ENCODE measurements at regions not wholly inside any gene's neighbourhood (a gene's known extent, or its start where the extent isn't known, plus 50 kb on each side); places are given as distances from the start of the nearest gene placed in this dataset.

DNA sequence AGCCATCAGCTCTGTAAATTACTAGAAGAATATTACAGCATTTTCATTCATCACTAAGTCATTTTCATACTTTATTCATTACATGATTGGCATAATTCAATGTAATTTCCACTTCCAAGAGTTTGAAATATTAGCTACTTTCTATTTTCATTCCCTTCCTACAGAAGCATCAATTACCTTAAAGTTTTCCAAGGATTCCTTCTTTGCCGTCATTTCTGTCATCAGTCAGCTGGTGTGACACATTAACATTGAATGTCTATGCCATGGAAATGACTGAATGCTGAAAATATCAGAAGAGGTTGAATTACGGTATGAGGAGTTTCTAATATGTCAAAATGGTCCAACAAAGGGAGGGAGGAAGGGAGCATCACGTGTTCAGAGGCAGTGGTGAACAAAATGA is 718.2 kb upstream of the GRM7 start:
- intact Hi-C loops (cut with DNase I), result no loop called here
- no peaks in the 10 kb centered on the region for H3K9me3 ChIP-seq
- TF ChIP-seq CTCF (IDR thresholded peaks at IDR 0.05), result no peak
- no peak overlapping the region for H3K4me3 ChIP-seq
- H3K27ac ChIP-seq, result no peak overlapping the region
- H3K36me3 ChIP-seq, result no peaks in the 10 kb centered on the region
- 79 to 82% methylated on average over 3 of the region's 3 CpGs for WGBS, 2 donors
- H3K27me3 ChIP-seq, result no peaks in the 10 kb centered on the region
- no peak for DNase-seq
- H3K4me1 ChIP-seq, result no peaks in the 10 kb centered on the region

GRCh38 chr3:6147883-6148282 is 713.0 kb upstream of the GRM7 start:
- TF ChIP-seq EP300 (IDR thresholded peaks at IDR 0.05) (no peak), POLR2AphosphoS5 (IDR thresholded peaks at IDR 0.05) (no peak), CTCF (IDR thresholded peaks at IDR 0.05) (no peak), POLR2A (IDR thresholded peaks at IDR 0.05) (no peak)
- WGBS, 2 donors, result 93% methylated on average over 6 of the region's 6 CpGs

GRCh38 chr3:6155650-6156338 is 705.1 kb upstream of the GRM7 start:
- intact Hi-C loops (cut with DNase I), result no loop called here
- Histone ChIP-seq H3K27ac (no peak overlapping the region), H3K4me3 (no peak overlapping the region), H3K36me3 (no peaks in the 10 kb centered on the region), H3K27me3 (no peaks in the 10 kb centered on the region), H3K9me3 (no peaks in the 10 kb centered on the region), H3K4me1 (no peaks in the 10 kb centered on the region)
- WGBS, 2 donors, result 74 to 81% methylated on average over 4 of the region's 4 CpGs
- TF ChIP-seq CTCF (IDR thresholded peaks at IDR 0.05) (no peak), POLR2A (IDR thresholded peaks at IDR 0.05) (no peak), EP300 (IDR thresholded peaks at IDR 0.05) (no peak), POLR2AphosphoS5 (IDR thresholded peaks at IDR 0.05) (no peak)
- DNase-seq, result no peak

More at GRCh38 chr3:6147883-6148282, 713.0 kb upstream of the GRM7 start:
- no peak for DNase-seq
- intact Hi-C loops (cut with DNase I), result no loop called here
- H3K27ac ChIP-seq, result no peak overlapping the region
- no peak overlapping the region for H3K4me3 ChIP-seq
- no peaks in the 10 kb centered on the region for H3K36me3 ChIP-seq
- H3K4me1 ChIP-seq, result no peaks in the 10 kb centered on the region
- no peaks in the 10 kb centered on the region for H3K9me3 ChIP-seq
- H3K27me3 ChIP-seq, result no peaks in the 10 kb centered on the region

- Histone ChIP-seq H3K27ac (no peak overlapping the region), H3K4me3 (no peak overlapping the region), H3K27me3 (no peaks in the 10 kb centered on the region), H3K9me3 (no peaks in the 10 kb centered on the region), H3K4me1 (no peaks in the 10 kb centered on the region), H3K36me3 (no peaks in the 10 kb centered on the region)
- no peak for TF ChIP-seq CTCF (IDR thresholded peaks at IDR 0.05)
- TF ChIP-seq POLR2AphosphoS5 (IDR thresholded peaks at IDR 0.05), result no peak
- TF ChIP-seq EP300 (IDR thresholded peaks at IDR 0.05), result no peak
- no peak for TF ChIP-seq POLR2A (IDR thresholded peaks at IDR 0.05)
- intact Hi-C loops (cut with DNase I), result no loop called here
- no peak for DNase-seq
- WGBS, 2 donors, result 85 to 88% methylated on average over 6 of the region's 6 CpGs
Observed at GRCh38 chr3:6165951-6166350, 695.0 kb upstream of the GRM7 start.

- intact Hi-C loops (cut with DNase I), result no loop called here
- WGBS, 2 donors, result 49 to 74% methylated on average over 8 of the region's 8 CpGs
Observed at GRCh38 chr3:6168256-6168655, 692.7 kb upstream of the GRM7 start.

More at GRCh38 chr3:6168256-6168655, 692.7 kb upstream of the GRM7 start:
- Histone ChIP-seq H3K4me3 (no peak overlapping the region), H3K36me3 (no peaks in the 10 kb centered on the region), H3K27ac (no peak overlapping the region), H3K9me3 (no peaks in the 10 kb centered on the region), H3K4me1 (no peaks in the 10 kb centered on the region), H3K27me3 (no peaks in the 10 kb centered on the region)
- TF ChIP-seq CTCF (IDR thresholded peaks at IDR 0.05) (no peak), POLR2A (IDR thresholded peaks at IDR 0.05) (no peak), POLR2AphosphoS5 (IDR thresholded peaks at IDR 0.05) (no peak), EP300 (IDR thresholded peaks at IDR 0.05) (no peak)
- DNase-seq, result no peak
